CD4-positive, alpha-beta memory T cell (primary cell): ENCODE measurements at regions not wholly inside any gene's neighbourhood (a gene's known extent, or its start where the extent isn't known, plus 50 kb on each side); places are given as distances from the start of the nearest gene placed in this dataset.

Source experiments
- CTCF ChIA-PET: fragments of 350-600 bp; sonication (Branson Sonifier 250); formaldehyde crosslinking; loops from one replicate; lab custom pipeline; 2021; ENCODE audit warnings: inconsistent platforms; ENCODE audit not compliant: partially characterized antibody; lab: Charles Lee
- POLR2A ChIA-PET: fragments of 350-600 bp; sonication (Branson Sonifier 250); formaldehyde crosslinking; loops from one replicate; lab custom pipeline; 2021; ENCODE audit not compliant: partially characterized antibody; lab: Charles Lee
- DNase-seq, 5 donors: peaks; one replicate each; pipeline versions ENCODE4 v3.0.0 to v3.0.0-alpha.2; 2020 to 2022; ENCODE audit warnings: mixed read lengths in 1 of 5
- H3K27ac ChIP-seq: one replicate; pipeline ENCODE4 v1.7.0; 2013; ENCODE audit warnings: low read depth, low read length
- H3K27me3 ChIP-seq: 2 replicates; pipeline ENCODE4 v1.7.0; 2013; ENCODE audit warnings: mild to moderate bottlenecking, low read length, moderate library complexity; ENCODE audit not compliant: insufficient read depth
- H3K36me3 ChIP-seq: 2 replicates; pipeline ENCODE4 v1.7.0; 2013; ENCODE audit warnings: mild to moderate bottlenecking, low read length, moderate library complexity; ENCODE audit not compliant: insufficient read depth
- H3K4me1 ChIP-seq: 2 replicates; pipeline ENCODE4 v1.7.0; 2013; ENCODE audit warnings: mild to moderate bottlenecking, low read length, moderate library complexity; ENCODE audit not compliant: insufficient read depth
- H3K4me3 ChIP-seq, 2 donors: one replicate each; pipeline ENCODE4 v1.7.0; 2013; ENCODE audit warnings: low read length in 2 of 2, mild to moderate bottlenecking in 1 of 2
- H3K9me3 ChIP-seq, 2 donors: one replicate each; pipeline ENCODE4 v1.7.0; 2013; ENCODE audit warnings: low read length in 2 of 2, control low read depth in 1 of 2; ENCODE audit not compliant: control insufficient read depth in 1 of 2
- H3K27ac Mint-ChIP-seq, 7 donors: one replicate each; pipeline ENCODE4 v1.8.0; 2020 to 2021; ENCODE audit warnings: mixed read lengths in 7 of 7, mild to moderate bottlenecking in 6 of 7, inconsistent platforms in 3 of 7, moderate library complexity in 3 of 7
- H3K27me3 Mint-ChIP-seq, 2 donors: one replicate each; pipeline ENCODE4 v1.8.0; 2020 to 2021; ENCODE audit warnings: mixed read lengths in 2 of 2
- H3K36me3 Mint-ChIP-seq, 2 donors: one replicate each; pipeline ENCODE4 v1.8.0; 2020 to 2021; ENCODE audit warnings: mixed read lengths in 2 of 2, inconsistent platforms in 1 of 2, mild to moderate bottlenecking in 1 of 2
- H3K4me1 Mint-ChIP-seq, 4 donors: one replicate each; pipeline ENCODE4 v1.8.0; 2020 to 2021; ENCODE audit warnings: mixed read lengths in 4 of 4, mild to moderate bottlenecking in 1 of 4
- H3K4me3 Mint-ChIP-seq, 8 donors: one replicate each; pipeline ENCODE4 v1.8.0; 2020 to 2021; ENCODE audit warnings: mixed read lengths in 8 of 8, mild to moderate bottlenecking in 7 of 8, moderate library complexity in 6 of 8, inconsistent platforms in 3 of 8
- H3K9me3 Mint-ChIP-seq, 8 donors: one replicate each; pipeline ENCODE4 v1.8.0; 2020 to 2021; ENCODE audit warnings: mixed read lengths in 8 of 8, mild to moderate bottlenecking in 5 of 8, inconsistent platforms in 3 of 8, moderate library complexity in 1 of 8
- intact Hi-C: fragments of 100-400 bp; cut with micrococcal nuclease; formaldehyde crosslinking; loops from one replicate; pipeline ENCODE4 v1.15.1; 2023

DNA sequence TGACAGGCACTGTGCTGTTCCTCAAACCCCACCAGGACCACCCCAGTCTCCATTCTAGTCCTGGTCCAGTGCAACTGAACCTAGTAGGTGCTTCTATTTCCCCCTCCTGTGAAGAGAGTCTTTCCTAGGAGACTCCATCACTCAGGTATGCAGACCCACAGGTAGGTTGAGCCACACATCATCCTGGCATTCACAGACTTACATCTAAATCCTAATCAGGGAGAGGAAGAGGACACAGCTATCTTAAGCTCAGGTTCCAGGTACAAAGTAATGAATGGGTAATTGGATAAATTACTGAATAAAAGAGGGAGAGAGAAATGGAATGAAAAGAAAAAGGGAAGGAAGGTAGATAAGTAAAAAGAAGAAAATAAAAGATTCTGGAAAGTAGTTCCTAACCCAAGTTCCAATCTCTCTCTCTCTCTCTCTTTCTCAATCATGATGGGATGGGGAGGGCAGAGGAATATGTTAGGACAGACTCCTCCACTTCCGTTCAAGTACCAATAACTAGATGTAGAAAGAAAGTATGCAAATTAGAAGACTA is 139.8 kb upstream of the NAMPT start:
- POLR2A ChIA-PET, result no interaction called here
- no peak for DNase-seq
- peaks cover 7 to 12% (median 10%) of the 10 kb centered on the region in 4 donors for H3K4me1 Mint-ChIP-seq
- Histone ChIP-seq H3K4me3 (no peak overlapping the region), H3K27ac (no peak overlapping the region), H3K9me3 (no peaks in the 10 kb centered on the region), H3K36me3 (no peaks in the 10 kb centered on the region), H3K27me3 (no peaks in the 10 kb centered on the region), H3K4me1 (peaks cover 12% of the 10 kb centered on the region)
- H3K4me3 Mint-ChIP-seq, result peak overlapping the region in 4 of 8 donors; percentile 8 to 65 (median 27)
- CTCF ChIA-PET, result interaction anchor here (1.5 kb wide), 1 partner anchor 248 kb away, joined by 6 read pairs; no protein-coding TSS in a partner anchor
- H3K27me3 Mint-ChIP-seq, result peaks cover 0 to 1% of the 10 kb centered on the region in 2 donors
- no peaks in the 10 kb centered on the region for H3K9me3 Mint-ChIP-seq
- no peaks in the 10 kb centered on the region for H3K36me3 Mint-ChIP-seq
- peak overlapping the region in 6 of 7 donors; percentile 6 to 88 (median 66) for H3K27ac Mint-ChIP-seq
- intact Hi-C loops, result no loop called here

DNA sequence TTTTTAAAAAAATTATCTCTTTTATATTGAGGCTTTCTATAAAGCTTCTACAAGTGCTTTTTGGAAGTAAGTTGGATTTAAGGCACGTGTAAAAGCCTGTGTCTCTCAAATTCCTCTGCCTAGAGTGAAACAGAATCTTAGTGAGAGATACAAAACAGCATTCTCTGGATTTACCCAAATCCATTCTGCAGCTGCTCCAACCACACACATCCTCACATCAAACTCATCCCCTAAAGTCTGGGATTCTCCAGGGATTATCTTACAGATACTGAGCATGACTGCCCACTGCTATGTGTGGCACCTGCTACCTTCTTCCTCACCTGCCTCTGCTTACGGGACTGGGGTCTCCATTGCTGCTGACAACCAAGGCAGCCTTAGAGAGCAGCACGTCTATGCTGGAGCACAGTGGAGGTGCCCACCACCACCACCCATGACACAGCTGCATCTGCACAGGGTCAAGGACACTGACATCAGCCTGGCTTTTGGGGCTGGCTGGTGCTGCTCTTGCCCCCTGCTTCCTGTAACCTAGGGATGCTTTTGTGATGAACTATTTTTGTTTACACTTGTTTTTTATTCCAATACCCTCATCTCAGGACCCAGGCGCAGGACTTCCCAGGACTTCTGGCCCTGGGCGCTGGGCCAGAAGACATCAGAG is 139.2 kb upstream of the NAMPT start:
- Mint-ChIP-seq H3K9me3 (no peaks in the 10 kb centered on the region), H3K4me1 (peaks cover 7 to 12% (median 10%) of the 10 kb centered on the region in 4 donors), H3K27me3 (peaks cover 0 to 1% of the 10 kb centered on the region in 2 donors), H3K36me3 (no peaks in the 10 kb centered on the region), H3K27ac (peak overlapping the region in 2 of 7 donors; percentile 48 to 74), H3K4me3 (no peak overlapping the region)
- Histone ChIP-seq H3K27ac (no peak overlapping the region), H3K4me3 (no peak overlapping the region), H3K4me1 (peaks cover 12% of the 10 kb centered on the region), H3K36me3 (no peaks in the 10 kb centered on the region), H3K27me3 (no peaks in the 10 kb centered on the region), H3K9me3 (no peaks in the 10 kb centered on the region)
- ChIA-PET CTCF (no interaction called here), POLR2A (no interaction called here)
- intact Hi-C loops, result no loop called here
- peak in 1 of 5 donors; percentile 29 for DNase-seq

DNA sequence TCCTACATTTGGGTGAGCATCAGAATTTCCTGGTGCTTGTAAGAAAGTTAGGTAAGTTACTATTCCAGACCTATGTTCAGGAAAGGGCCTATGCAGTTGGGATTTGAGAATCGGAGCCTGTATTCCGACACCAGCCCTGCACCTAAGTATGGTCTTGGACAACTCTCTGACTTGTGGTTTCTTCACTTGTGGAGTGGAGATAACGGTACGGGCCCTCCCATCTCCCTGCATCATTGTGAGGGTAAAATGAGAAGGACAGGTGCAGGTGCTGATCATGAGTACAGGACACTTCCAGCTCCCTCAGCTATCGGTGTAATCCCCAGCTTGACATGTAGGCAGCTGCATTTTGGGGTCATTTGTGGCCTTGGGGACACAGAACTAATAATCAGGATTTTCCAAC is 138.3 kb upstream of the NAMPT start:
- H3K4me1 ChIP-seq, result peaks cover 12% of the 10 kb centered on the region
- CTCF ChIA-PET, result no interaction called here
- intact Hi-C loops, result no loop called here

DNA sequence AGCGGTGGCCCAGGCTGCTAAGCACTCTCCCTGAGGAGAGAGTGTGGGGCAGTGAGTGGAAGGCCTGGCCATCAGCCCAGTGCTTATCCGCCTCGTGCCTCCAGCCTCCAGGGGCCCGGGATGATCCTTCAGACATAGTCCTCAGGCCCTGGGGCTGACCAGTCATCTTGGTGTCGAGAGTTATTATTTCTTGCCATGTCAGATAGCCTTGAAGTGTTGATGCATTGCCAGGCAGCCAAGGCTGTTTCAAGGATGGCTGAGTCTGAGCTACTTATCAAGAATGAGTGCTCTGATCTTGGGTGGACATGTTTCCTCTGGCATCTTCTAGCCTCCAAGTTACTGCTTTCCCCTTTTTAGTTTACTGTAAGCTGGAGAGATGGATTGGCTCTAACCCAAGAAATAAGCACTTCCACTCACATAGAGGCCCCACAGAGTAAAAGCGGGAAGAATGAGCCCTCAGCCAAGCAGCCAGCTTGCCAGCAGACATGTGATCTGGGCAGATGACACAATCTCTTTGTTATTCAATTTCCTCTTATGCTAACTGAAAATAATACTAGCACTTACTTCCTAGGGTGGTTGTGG is 136.5 kb upstream of the NAMPT start:
- no peaks in the 10 kb centered on the region for H3K36me3 ChIP-seq
- H3K4me1 ChIP-seq, result peaks cover 12% of the 10 kb centered on the region
- H3K4me3 ChIP-seq, result no peak overlapping the region
- H3K9me3 ChIP-seq, result no peaks in the 10 kb centered on the region
- Mint-ChIP-seq H3K27ac (no peak overlapping the region), H3K4me1 (peaks cover 7 to 12% (median 10%) of the 10 kb centered on the region in 4 donors), H3K27me3 (peaks cover 0 to 1% of the 10 kb centered on the region in 2 donors), H3K9me3 (peaks cover 0 to 15% (median 6%) of the 10 kb centered on the region in 8 donors), H3K36me3 (peaks cover 0 to 3% of the 10 kb centered on the region in 2 donors), H3K4me3 (no peak overlapping the region)
- H3K27ac ChIP-seq, result no peak overlapping the region
- POLR2A ChIA-PET, result no interaction called here
- H3K27me3 ChIP-seq, result no peaks in the 10 kb centered on the region
- intact Hi-C loops, result no loop called here
- CTCF ChIA-PET, result no interaction called here
- DNase-seq, result no peak

More for the DNA sequence above, 138.3 kb upstream of the NAMPT start:
- Mint-ChIP-seq H3K9me3 (peaks cover 0 to 4% (median 0%) of the 10 kb centered on the region in 8 donors), H3K36me3 (no peaks in the 10 kb centered on the region), H3K27me3 (peaks cover 0 to 1% of the 10 kb centered on the region in 2 donors), H3K4me1 (peaks cover 7 to 12% (median 10%) of the 10 kb centered on the region in 4 donors), H3K27ac (no peak overlapping the region), H3K4me3 (no peak overlapping the region)
- Histone ChIP-seq H3K9me3 (no peaks in the 10 kb centered on the region), H3K4me3 (no peak overlapping the region), H3K27ac (no peak overlapping the region), H3K27me3 (no peaks in the 10 kb centered on the region), H3K36me3 (no peaks in the 10 kb centered on the region)
- POLR2A ChIA-PET, result no interaction called here
- DNase-seq, result no peak

DNA sequence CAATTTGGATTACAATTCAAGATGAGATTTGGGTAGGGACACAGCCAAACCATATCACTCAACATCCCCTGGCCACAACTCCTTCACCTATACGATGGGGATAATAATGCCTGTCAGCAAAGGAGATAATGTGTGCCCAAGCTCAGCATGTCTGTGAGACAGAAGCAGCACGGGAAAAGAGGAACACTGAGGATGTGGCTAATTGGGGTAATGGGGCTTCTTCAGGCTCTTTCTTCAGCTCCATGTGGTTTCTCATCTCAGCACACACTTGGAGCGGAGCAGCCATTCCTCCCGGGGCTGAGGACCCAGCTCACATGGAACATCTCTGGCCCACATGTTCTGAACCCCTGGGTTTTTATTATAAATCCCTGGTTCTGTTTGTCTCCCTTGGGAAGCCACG is 136.0 kb upstream of the NAMPT start:
- intact Hi-C loops, result no loop called here
- H3K27ac ChIP-seq, result no peak overlapping the region
- POLR2A ChIA-PET, result no interaction called here

DNA sequence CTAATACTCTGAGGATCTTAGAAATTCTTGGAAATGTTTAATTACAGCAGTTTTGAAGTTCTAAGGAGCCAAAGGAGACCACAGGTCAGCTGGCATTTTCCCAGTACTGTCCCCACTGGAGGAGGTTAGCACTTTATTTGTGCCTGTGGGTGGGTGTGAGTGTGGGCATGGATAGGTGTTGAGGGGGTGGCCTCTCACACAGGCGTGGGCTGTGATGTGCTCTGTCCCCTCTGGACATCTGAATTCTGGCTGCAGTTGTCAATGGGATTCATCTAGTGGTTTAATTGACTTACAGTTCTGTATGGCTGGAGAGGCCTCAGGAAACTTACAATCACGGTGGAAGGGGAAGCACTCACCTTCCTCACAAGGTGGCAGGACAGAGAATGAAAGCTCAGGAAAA is 135.4 kb upstream of the NAMPT start:
- no peak for DNase-seq
- Mint-ChIP-seq H3K27me3 (peaks cover 1% of the 10 kb centered on the region in 2 donors), H3K27ac (no peak overlapping the region), H3K4me1 (peaks cover 7 to 10% (median 8%) of the 10 kb centered on the region in 4 donors), H3K9me3 (peaks cover 0 to 23% (median 12%) of the 10 kb centered on the region in 8 donors), H3K4me3 (no peak overlapping the region), H3K36me3 (peaks cover 0 to 5% of the 10 kb centered on the region in 2 donors)
- Histone ChIP-seq H3K36me3 (no peaks in the 10 kb centered on the region), H3K4me1 (peaks cover 9% of the 10 kb centered on the region), H3K4me3 (no peak overlapping the region), H3K9me3 (no peaks in the 10 kb centered on the region), H3K27ac (no peak overlapping the region), H3K27me3 (no peaks in the 10 kb centered on the region)
- POLR2A ChIA-PET, result no interaction called here
- CTCF ChIA-PET, result no interaction called here
- intact Hi-C loops, result no loop called here

More for the DNA sequence above, 136.0 kb upstream of the NAMPT start:
- Histone ChIP-seq H3K36me3 (no peaks in the 10 kb centered on the region), H3K9me3 (no peaks in the 10 kb centered on the region), H3K4me1 (peaks cover 12% of the 10 kb centered on the region), H3K27me3 (no peaks in the 10 kb centered on the region), H3K4me3 (no peak overlapping the region)
- no peak overlapping the region for H3K27ac Mint-ChIP-seq
- CTCF ChIA-PET, result no interaction called here
- no peak for DNase-seq
- no peak overlapping the region for H3K4me3 Mint-ChIP-seq
- peaks cover 7 to 12% (median 10%) of the 10 kb centered on the region in 4 donors for H3K4me1 Mint-ChIP-seq
- H3K27me3 Mint-ChIP-seq, result peaks cover 0 to 1% of the 10 kb centered on the region in 2 donors
- H3K9me3 Mint-ChIP-seq, result peaks cover 0 to 19% (median 10%) of the 10 kb centered on the region in 8 donors
- peaks cover 0 to 5% of the 10 kb centered on the region in 2 donors for H3K36me3 Mint-ChIP-seq

DNA sequence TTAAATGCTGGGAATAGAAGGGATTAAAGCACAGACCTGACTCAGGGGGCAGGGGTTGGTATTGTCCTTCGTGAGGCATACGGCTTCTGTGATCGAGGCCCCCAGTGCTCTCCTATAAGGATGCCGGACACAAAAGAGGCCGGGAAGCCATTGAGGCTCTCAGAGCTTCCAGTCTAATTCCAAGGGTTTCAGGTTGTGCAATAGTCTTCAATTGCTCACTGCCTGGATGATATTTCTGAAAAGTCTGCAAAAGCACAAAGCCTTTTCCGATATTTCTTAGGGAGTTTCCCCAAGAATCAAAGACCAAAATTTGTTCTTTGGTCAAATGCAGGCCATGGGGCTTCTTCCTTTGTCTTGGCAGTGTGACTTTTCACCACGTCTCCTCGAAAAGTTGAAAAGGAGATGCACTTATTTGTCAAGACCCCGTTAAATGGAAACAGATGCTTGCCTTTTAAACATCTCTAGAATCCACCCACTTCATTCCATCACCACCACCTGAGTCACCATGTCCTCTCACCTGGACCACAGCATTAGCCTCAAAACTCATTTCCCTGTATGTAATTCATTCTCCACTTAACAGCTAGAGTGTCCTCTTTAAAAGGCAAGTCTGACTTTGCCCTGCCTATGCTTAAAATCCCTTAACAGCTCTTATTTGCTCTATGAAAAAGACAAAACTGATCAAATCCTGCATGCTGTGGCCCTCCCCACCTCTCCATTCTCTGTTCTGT is 134.8 kb upstream of the NAMPT start:
- Mint-ChIP-seq H3K27me3 (peaks cover 1% of the 10 kb centered on the region in 2 donors), H3K9me3 (peaks cover 0 to 24% (median 12%) of the 10 kb centered on the region in 8 donors), H3K36me3 (peaks cover 0 to 5% of the 10 kb centered on the region in 2 donors), H3K4me3 (no peak overlapping the region), H3K27ac (no peak overlapping the region), H3K4me1 (peaks cover 2 to 4% (median 3%) of the 10 kb centered on the region in 4 donors)
- POLR2A ChIA-PET, result no interaction called here
- Histone ChIP-seq H3K4me3 (no peak overlapping the region), H3K9me3 (no peaks in the 10 kb centered on the region), H3K27ac (no peak overlapping the region), H3K27me3 (no peaks in the 10 kb centered on the region), H3K4me1 (peaks cover 3% of the 10 kb centered on the region), H3K36me3 (no peaks in the 10 kb centered on the region)
- CTCF ChIA-PET, result no interaction called here
- intact Hi-C loops, result no loop called here
- no peak for DNase-seq
